NB4 (cell line): ENCODE measurements at regions not wholly inside any gene's neighbourhood (a gene's known extent, or its start where the extent isn't known, plus 50 kb on each side); places are given as distances from the start of the nearest gene placed in this dataset.

Experiments used
- DNase-seq: peaks from one replicate; pipeline ENCODE4 v3.0.0; 2010; ENCODE audit warnings: low read depth
- H3K4me3 ChIP-seq: one replicate; pipeline ENCODE4 v1.5.1; 2011; ENCODE audit warnings: mild to moderate bottlenecking, low read depth, low read length, moderate library complexity
- CTCF ChIP-seq: IDR thresholded peaks from one replicate; pipeline ENCODE4 v1.5.1; 2012; ENCODE audit warnings: low read depth, low read length
- MAX ChIP-seq: IDR thresholded peaks from 2 replicates; pipeline ENCODE4 v1.6.1; 2011; ENCODE audit warnings: low read depth, low read length
- MYC ChIP-seq: IDR thresholded peaks from 2 replicates; pipeline ENCODE4 v1.6.1; 2011; ENCODE audit warnings: low read depth, low read length
- POLR2A ChIP-seq: IDR thresholded peaks from 2 replicates; pipeline ENCODE4 v1.6.1; 2011; ENCODE audit warnings: mild to moderate bottlenecking; ENCODE audit not compliant: insufficient read length; ENCODE audit errors: extremely low read depth

- no peak for DNase-seq
- TF ChIP-seq MAX (no peak), POLR2A (no peak), CTCF (no peak), MYC (no peak)
- H3K4me3 ChIP-seq: no peak overlapping the region
Measured at GRCh38 chr2:194954218-194954617, 702.8 kb upstream of the SLC39A10 start.

GRCh38 chr2:194946826-194947225 lies 710.2 kb upstream of the SLC39A10 start:
- DNase-seq: no peak
- H3K4me3 ChIP-seq: no peak overlapping the region
- TF ChIP-seq CTCF (no peak), MAX (no peak), POLR2A (no peak), MYC (no peak)

- no peak overlapping the region for H3K4me3 ChIP-seq
- DNase-seq: no peak
- TF ChIP-seq MAX (no peak), MYC (no peak), POLR2A (no peak), CTCF (no peak)
Measured at GRCh38 chr2:194938066-194938465, 719.0 kb upstream of the SLC39A10 start.

GRCh38 chr2:194927489-194927888 lies 729.5 kb upstream of the SLC39A10 start:
- no peak for DNase-seq
- no peak overlapping the region for H3K4me3 ChIP-seq
- TF ChIP-seq MYC (no peak), MAX (no peak), CTCF (no peak), POLR2A (no peak)

GRCh38 chr2:194926873-194927272 lies 730.2 kb upstream of the SLC39A10 start:
- DNase-seq: no peak
- TF ChIP-seq POLR2A: no peak
- TF ChIP-seq MYC: no peak
- TF ChIP-seq MAX: no peak
- no peak for TF ChIP-seq CTCF
- no peak overlapping the region for H3K4me3 ChIP-seq

- no peak for DNase-seq
- no peak overlapping the region for H3K4me3 ChIP-seq
- no peak for TF ChIP-seq POLR2A
Measured at GRCh38 chr2:194925742-194926141, 731.3 kb upstream of the SLC39A10 start.
